ENCODE measurements at regions not wholly inside any gene's neighbourhood (a gene's known extent, or its start where the extent isn't known, plus 50 kb on each side); places are given as distances from the start of the nearest gene placed in this dataset.
A peak's percentile ranks its signal among the peaks of the same experiment; 100 is the strongest.

GRCh38 chr12:91968076-91968776 is 177.4 kb downstream of the BTG1 start:
- DNase-seq (ENCODE audit: low read depth, low spot score): no peak

DNA sequence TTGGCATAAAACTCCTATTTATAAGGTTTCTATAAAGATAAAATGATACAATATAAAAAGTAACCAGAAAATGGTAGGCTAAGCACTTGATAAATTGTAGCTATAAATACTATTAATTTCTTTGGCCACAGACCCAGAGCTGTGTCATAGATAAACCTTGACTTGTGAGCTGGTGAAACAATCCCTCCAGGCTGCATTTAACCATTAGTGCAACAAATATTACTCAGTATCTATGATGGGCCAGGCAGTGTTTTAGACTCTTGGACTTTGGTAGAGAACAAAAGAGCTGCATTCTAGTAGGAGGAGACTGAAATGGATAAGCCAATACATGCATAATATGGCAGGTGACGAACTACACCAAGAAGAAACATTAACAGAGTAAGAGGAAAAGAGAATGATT is 178.1 kb downstream of the BTG1 start:
- no peak for DNase-seq (ENCODE audit: low read depth, low spot score)

DNA sequence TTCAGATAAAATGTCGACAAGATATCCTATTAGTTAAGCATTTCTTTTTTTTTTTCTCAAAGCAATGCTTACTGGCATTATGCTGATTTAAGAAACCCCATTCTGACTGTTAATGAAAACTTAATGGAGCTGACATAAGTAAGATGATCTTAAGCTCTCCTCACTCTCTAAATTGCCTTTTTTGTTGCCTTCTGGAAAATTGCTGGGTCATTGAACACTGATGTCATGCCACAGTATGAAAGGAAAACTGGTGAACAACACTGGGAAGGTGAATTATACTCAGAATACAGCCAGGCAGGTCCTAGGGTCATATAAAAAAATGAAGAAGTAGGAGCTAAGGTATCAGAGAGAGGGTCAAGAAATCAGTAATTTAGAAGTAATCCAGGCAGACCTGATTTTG is 179.9 kb downstream of the BTG1 start:
- DNase-seq (ENCODE audit: low read depth, low spot score): no peak

DNA sequence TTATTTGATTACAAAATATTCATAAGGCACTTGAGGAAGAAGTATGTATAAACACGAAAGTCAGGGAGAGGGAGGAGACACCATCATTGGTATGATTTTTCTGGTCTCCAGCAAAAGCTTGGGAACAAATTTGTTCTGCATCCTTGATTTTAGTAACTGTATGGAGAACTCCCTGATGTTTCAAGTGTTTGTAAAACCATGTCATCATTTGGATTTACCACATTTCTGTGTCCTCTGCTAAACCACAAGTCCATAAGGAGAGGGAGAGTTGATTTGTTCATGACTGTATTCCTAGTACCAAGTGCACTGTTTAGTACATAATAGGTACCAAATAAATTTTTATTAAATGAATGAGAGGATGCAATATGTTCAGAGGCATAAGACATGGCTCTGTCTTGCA is 181.1 kb downstream of the BTG1 start:
- DNase-seq (ENCODE audit: low read depth, low spot score): no peak

- DNase-seq (ENCODE audit: low read depth, low spot score): no peak
Measured at GRCh38 chr12:91959220-91959619, 186.4 kb downstream of the BTG1 start.

- DNase-seq (ENCODE audit: low read depth, low spot score): peak; percentile 3
Measured at GRCh38 chr12:91958816-91959215, 186.8 kb downstream of the BTG1 start.

DNA sequence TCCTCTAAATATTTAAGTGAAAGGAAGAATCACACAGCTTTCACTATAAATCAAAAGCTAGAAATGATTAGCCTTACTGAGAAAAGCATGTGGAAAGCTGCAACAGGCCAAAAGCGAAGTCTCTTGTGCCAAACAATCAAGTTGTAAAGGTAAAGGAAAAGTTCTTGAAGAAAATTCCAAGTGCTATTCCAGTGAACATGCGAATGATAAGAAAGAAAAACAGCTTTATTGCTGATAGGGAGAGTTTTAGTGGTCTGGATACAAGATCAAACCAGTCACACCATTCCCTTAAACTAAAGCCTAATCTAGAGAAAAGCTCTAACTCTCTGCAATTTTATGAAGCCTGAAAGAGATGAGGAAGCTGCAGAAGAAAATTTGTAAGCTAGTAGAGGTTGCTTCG is 190.9 kb downstream of the BTG1 start:
- DNase-seq (ENCODE audit: low read depth, low spot score): no peak

- DNase-seq (ENCODE audit: low read depth, low spot score): no peak
Measured at GRCh38 chr12:91954326-91954725, 191.3 kb downstream of the BTG1 start.

DNA sequence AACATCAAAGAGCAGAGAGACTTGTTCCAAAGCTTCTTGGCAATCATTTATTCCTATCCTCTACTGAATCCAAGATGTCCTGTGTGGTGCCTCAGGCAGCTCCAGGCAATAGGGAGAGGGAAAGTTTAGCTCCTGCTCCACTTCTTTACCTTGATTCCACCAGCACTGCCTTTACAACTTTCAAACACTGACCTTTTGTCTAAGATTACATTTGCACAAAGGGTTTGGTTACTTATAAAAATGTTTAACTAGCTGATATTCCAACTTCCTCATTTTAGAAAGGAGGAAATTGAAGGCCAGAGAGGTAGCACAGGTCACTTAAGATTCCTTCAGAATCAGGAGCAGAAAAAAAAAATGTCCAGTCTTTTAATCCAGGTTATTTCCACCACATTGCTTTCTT is 192.7 kb downstream of the BTG1 start:
- no peak for DNase-seq (ENCODE audit: low read depth, low spot score)

GRCh38 chr12:91951571-91951970 is 194.1 kb downstream of the BTG1 start:
- no peak for DNase-seq (ENCODE audit: low read depth, low spot score)

- DNase-seq (ENCODE audit: low read depth, low spot score): no peak
Measured at GRCh38 chr12:91948504-91948903, 197.1 kb downstream of the BTG1 start.

DNA sequence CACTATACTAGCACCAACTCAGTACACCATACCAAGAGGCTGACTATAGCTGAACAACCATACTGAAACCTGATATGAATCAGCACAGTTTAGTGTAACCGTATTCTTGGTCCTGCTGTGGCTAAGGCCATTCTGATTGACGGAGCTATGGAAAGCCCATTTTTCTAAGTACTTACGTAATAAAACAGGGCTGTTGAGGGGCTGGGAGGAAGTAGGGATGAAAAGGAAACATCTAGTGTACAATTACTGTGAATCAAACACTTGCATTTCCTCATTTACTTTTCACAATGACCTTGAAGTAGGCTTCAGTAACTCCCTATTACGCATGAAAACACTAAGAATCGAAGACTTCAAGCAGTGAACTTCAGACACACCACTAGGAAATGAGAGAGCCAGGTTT is 198.2 kb downstream of the BTG1 start:
- no peak for DNase-seq (ENCODE audit: low read depth, low spot score)

GRCh38 chr12:91944637-91945036 is 201.0 kb downstream of the BTG1 start:
- no peak for DNase-seq (ENCODE audit: low read depth, low spot score)

GRCh38 chr12:91940826-91941570 is 204.6 kb downstream of the BTG1 start:
- no peak for DNase-seq (ENCODE audit: low read depth, low spot score)

- DNase-seq (ENCODE audit: low read depth, low spot score): no peak
Measured at GRCh38 chr12:91940322-91940721, 205.3 kb downstream of the BTG1 start.

DNA sequence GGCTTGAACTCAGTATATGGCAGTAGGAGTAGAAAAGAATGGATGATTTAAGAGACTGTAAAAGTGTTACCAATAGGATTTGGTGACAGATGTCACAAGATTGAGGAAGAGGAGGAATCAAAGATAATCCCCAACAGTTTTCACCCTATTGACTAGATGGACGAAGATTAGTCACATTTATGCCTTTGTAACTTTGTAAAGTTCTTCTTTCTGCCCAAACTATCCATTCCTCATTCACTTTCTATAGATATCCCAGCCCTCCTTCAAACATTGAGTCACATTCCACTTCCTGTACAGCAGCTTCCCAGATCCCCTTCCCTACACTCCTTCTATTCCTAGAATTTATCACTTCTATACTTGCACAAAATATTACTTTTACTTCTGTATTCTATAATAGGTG is 207.9 kb downstream of the BTG1 start:
- DNase-seq (ENCODE audit: low read depth, low spot score): no peak

DNA sequence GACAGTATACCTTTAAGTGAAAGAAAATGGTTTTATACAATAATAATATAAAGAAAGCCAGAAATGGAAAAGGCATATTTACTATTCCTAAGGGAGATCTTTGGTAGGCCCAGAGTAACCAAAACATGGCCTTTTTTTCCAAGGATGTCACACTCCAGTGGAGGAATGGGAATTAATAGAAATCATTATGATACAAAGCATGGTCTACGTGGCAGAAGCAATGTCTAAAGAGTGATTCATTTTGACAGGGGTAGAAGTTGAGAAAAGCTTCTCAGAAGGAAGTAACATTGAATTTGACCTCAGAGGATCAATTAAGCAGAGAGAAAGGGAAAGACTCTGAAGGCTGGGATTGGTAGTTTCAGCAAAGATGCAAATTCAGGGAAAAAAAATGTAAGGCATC is 208.6 kb downstream of the BTG1 start:
- DNase-seq (ENCODE audit: low read depth, low spot score): no peak

DNA sequence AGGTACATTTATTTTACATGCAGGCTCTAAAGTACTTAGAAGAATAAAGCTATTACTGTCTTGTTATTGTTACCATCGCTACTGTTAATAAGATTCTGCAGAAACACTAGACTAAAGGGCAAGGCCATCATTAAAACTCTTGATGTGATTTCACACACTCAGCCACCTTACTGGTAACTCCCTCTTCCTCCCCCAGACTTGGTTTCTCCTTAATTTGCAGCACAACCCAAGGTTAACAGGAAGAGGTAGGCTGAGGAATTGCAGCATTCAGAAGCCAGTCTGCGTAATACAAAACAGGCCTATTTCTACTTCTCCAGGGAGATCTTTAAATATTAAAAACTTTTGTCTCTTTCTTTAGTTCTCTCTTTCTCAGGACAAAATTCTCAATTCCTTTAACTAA is 210.3 kb downstream of the BTG1 start:
- DNase-seq (ENCODE audit: low read depth, low spot score): no peak

DNA sequence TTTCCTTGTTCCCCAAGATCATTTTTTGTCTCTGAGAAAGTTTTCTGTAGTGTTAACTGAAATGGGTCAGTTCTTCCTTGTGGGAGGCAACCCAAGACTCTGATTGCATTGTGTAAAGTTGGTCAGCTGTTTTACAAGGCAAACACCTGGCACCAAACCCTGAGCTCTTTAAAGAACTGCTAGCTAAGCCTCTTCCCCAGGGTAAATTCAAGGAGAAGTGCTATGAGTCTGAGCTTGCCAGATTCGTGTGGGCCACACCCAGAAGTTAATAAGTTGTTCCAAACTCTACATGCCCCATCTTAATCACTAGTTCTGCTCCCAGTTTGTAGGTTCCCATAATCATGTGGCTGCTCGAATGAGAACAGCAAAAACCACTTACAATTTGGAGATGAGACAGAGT is 214.5 kb downstream of the BTG1 start:
- no peak for DNase-seq (ENCODE audit: low read depth, low spot score)

- no peak for DNase-seq (ENCODE audit: low read depth, low spot score)
Measured at GRCh38 chr12:91928501-91928900, 217.1 kb downstream of the BTG1 start.

- peak; percentile 54 for DNase-seq (ENCODE audit: low read depth, low spot score)
Measured at GRCh38 chr12:91926848-91927247, 218.8 kb downstream of the BTG1 start.

DNA sequence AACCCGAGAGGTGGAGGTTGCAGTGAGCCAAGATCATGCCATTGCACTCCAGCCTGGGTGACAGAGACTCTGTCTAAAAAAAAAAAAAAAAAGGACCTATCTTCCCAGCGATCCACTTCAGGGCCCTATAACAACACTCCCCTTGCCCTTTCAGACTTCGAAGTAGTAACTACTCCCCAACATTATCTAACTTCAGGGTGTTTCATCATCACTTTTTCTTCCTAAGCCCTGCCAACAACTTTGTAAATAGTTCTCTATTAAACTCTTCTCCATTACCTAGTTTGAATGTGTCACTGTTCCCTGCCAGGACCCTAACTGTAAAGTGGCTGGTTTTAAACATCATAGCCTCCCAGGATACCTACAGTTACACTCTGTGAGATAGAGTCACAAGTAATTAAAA is 220.8 kb downstream of the BTG1 start:
- DNase-seq (ENCODE audit: low read depth, low spot score): no peak

DNA sequence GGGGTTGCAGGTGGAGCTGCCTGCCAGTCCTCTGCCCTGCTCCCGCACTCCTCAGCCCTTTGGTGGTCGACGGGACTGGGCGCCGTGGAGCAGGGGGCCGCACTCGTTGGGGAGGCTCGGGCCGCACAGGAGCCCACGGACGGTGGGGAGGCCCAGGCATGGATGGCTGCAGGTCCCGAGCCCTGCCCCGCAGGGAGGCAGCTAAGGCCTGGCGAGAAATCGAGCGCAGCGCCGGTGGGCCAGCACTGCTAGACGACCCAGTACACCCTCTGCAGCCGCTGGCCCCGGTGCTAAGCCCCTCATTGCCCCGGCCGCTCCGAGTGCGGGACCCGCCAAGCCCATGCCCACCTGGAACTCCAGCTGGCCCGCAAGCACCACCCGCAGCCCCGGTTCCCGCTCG is 221.8 kb downstream of the BTG1 start:
- DNase-seq (ENCODE audit: low read depth, low spot score): no peak

DNA sequence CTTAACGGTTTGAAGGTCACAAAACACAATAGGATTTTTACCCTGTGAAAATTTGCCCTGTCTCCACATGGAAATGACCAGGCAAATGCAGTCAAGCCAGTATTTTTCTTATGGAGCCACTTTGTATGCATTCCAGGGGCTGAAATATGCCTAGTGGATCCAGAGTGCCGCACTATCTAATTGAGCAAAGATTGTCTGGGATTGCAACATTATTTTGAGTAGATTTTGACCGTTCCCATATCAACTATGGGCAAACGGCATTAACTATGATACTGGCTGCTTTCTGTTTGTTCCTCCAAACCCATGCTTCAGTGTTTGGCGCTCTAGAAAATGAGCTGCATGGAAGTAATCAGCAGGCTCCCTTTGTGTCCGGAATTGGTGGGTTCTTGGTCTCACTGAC is 223.0 kb downstream of the BTG1 start:
- no peak for DNase-seq (ENCODE audit: low read depth, low spot score)

Data from smooth muscle cell of the brain vasculature (primary cell).